ENCODE measurements at regions not wholly inside any gene's neighbourhood (a gene's known extent, or its start where the extent isn't known, plus 50 kb on each side); places are given as distances from the start of the nearest gene placed in this dataset.
"Not testable (repeated sequence)": the region's sequence is repeated elsewhere in the genome, so short reads cannot be mapped to it uniquely, and the experiment has no call there.

- not testable (repeated sequence) for DNase-seq
Measured at GRCh38 chr6:51159260-51159659, 340.6 kb downstream of the TFAP2B start.

GRCh38 chr6:51161752-51162151 lies 343.1 kb downstream of the TFAP2B start:
- no peak for DNase-seq

- DNase-seq, result no peak
Measured at GRCh38 chr6:51163843-51164529, 345.3 kb downstream of the TFAP2B start.

- no peak for DNase-seq
Measured at GRCh38 chr6:51166914-51167313, 348.2 kb downstream of the TFAP2B start.

- DNase-seq, result no peak
Measured at GRCh38 chr6:51167468-51167867, 348.8 kb downstream of the TFAP2B start.

- no peak for DNase-seq
Measured at GRCh38 chr6:51182827-51183226, 364.2 kb downstream of the TFAP2B start.

- DNase-seq, result no peak
Measured at GRCh38 chr6:51184046-51184445, 365.4 kb downstream of the TFAP2B start.

- DNase-seq, result not testable (repeated sequence)
Measured at GRCh38 chr6:51193163-51193562, 374.5 kb downstream of the TFAP2B start.

GRCh38 chr6:51199105-51199552 lies 380.5 kb downstream of the TFAP2B start:
- DNase-seq, result no peak

GRCh38 chr6:51199733-51200260 lies 381.1 kb downstream of the TFAP2B start:
- DNase-seq, result no peak

- DNase-seq, result no peak
Measured at GRCh38 chr6:51200676-51201075, 382.0 kb downstream of the TFAP2B start.

GRCh38 chr6:51202653-51203052 lies 384.0 kb downstream of the TFAP2B start:
- DNase-seq, result not testable (repeated sequence)

- DNase-seq, result no peak
Measured at GRCh38 chr6:51203504-51203903, 384.8 kb downstream of the TFAP2B start.

- DNase-seq, result not testable (repeated sequence)
Measured at GRCh38 chr6:51206686-51207085, 388.0 kb downstream of the TFAP2B start.

GRCh38 chr6:51209651-51210050 lies 391.0 kb downstream of the TFAP2B start:
- no peak for DNase-seq

GRCh38 chr6:51213811-51214210 lies 395.1 kb downstream of the TFAP2B start:
- no peak for DNase-seq

GRCh38 chr6:51214442-51214841 lies 395.8 kb downstream of the TFAP2B start:
- no peak for DNase-seq

- DNase-seq, result no peak
Measured at GRCh38 chr6:51218181-51218580, 399.5 kb downstream of the TFAP2B start.

- DNase-seq, result not testable (repeated sequence)
Measured at GRCh38 chr6:51224580-51225240, 406.0 kb downstream of the TFAP2B start.

GRCh38 chr6:51241376-51241775 lies 422.7 kb downstream of the TFAP2B start:
- DNase-seq, result no peak

GRCh38 chr6:51249798-51250197 lies 431.1 kb downstream of the TFAP2B start:
- no peak for DNase-seq

- DNase-seq, result no peak
Measured at GRCh38 chr6:51250317-51250716, 431.6 kb downstream of the TFAP2B start.

- DNase-seq, result no peak
Measured at GRCh38 chr6:51257938-51258337, 439.3 kb downstream of the TFAP2B start.

GRCh38 chr6:51260003-51260402 lies 441.3 kb downstream of the TFAP2B start:
- DNase-seq, result no peak

Measured in NCI-H446 (cell line).